ENCODE measurements at regions not wholly inside any gene's neighbourhood (a gene's known extent, or its start where the extent isn't known, plus 50 kb on each side); places are given as distances from the start of the nearest gene placed in this dataset.

GRCh38 chr20:19958928-19959327 is 58.2 kb upstream of the NAA20 start:
- in situ Hi-C loops (cut with HindIII; ENCODE audit: low pct_ligation_motif_present, low pct_unique_long_range_greater_than_20kb, low sequenced_read_pairs): no loop called here
- DNase-seq: no peak

GRCh38 chr20:19960745-19961144 is 56.4 kb upstream of the NAA20 start:
- DNase-seq: no peak
- in situ Hi-C loops (cut with HindIII; ENCODE audit: low pct_ligation_motif_present, low pct_unique_long_range_greater_than_20kb, low sequenced_read_pairs): no loop called here

DNA sequence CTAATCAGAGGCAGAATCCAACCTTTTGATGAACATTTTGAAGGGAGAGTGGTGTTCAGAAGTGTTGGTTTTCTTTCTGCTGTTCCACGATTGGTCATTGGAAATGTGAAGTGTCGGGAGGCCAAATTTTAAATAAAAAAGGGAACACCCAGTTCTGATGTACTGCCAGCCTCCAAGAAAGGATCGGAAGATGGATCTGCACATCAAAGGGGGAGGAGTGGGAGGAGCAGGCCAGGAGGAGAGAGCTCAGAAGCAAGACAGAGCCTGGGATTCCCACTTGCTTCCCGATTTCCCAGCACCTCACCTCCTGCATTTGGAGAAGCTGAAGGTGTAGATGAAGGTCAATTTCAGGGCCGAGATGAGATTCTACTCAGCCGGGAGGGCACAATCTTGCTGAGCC is 55.9 kb upstream of the NAA20 start:
- DNase-seq: no peak
- in situ Hi-C loops (cut with HindIII; ENCODE audit: low pct_ligation_motif_present, low pct_unique_long_range_greater_than_20kb, low sequenced_read_pairs): no loop called here

GRCh38 chr20:19962958-19963357 is 54.2 kb upstream of the NAA20 start:
- in situ Hi-C loops (cut with HindIII; ENCODE audit: low pct_ligation_motif_present, low pct_unique_long_range_greater_than_20kb, low sequenced_read_pairs): no loop called here
- DNase-seq: no peak

GRCh38 chr20:19964289-19965265 is 52.6 kb upstream of the NAA20 start:
- in situ Hi-C loops (cut with HindIII; ENCODE audit: low pct_ligation_motif_present, low pct_unique_long_range_greater_than_20kb, low sequenced_read_pairs): no loop called here

GRCh38 chr20:19966840-19967239 is 50.3 kb upstream of the NAA20 start:
- no peak for DNase-seq
- in situ Hi-C loops (cut with HindIII; ENCODE audit: low pct_ligation_motif_present, low pct_unique_long_range_greater_than_20kb, low sequenced_read_pairs): no loop called here

More at GRCh38 chr20:19964289-19965265, 52.6 kb upstream of the NAA20 start:
- DNase-seq: peak; percentile 57

Measured in ACHN (cell line).